ENCODE measurements at regions not wholly inside any gene's neighbourhood (a gene's known extent, or its start where the extent isn't known, plus 50 kb on each side); places are given as distances from the start of the nearest gene placed in this dataset.

DNA sequence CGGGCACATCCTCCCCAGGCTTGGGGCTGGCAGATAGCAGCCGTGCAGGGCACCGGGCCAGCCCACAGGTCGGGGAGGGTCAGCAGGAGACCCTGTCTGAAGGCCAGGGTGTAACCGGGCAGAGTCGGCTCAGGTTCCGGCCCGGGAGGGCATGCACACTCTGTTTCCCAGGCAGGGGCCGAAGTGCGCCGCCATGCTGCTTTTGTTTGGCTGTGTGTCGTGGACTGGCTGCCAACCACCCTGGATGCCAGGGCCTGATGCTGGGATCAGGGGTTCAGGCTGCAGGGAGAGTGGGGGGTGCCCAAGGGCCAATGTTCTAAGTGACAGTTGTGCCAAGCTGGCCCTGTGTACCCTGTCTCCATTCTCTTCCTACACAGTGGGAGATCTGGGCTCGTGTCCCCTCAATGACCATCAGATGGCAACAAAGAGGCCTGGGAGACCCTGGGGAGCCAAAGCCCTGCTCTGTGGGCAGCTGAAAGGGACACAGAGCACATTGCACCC lies 120.9 kb upstream of the B3GAT1 start:
- Histone ChIP-seq H3K36me3 (ENCODE audit: control insufficient read depth, insufficient read depth, low read length) (no peaks in the 10 kb centered on the region), H3K4me3 (ENCODE audit: low read length) (no peak overlapping the region), H3K27ac (ENCODE audit: low read depth, low read length) (no peak overlapping the region), H3K27me3 (ENCODE audit: control insufficient read depth, insufficient read depth, low read length) (peaks cover 4% of the 10 kb centered on the region), H3K4me1 (ENCODE audit: control insufficient read depth, insufficient read depth, low read length) (no peaks in the 10 kb centered on the region), H3K9ac (ENCODE audit: low read length) (no peak overlapping the region)

DNA sequence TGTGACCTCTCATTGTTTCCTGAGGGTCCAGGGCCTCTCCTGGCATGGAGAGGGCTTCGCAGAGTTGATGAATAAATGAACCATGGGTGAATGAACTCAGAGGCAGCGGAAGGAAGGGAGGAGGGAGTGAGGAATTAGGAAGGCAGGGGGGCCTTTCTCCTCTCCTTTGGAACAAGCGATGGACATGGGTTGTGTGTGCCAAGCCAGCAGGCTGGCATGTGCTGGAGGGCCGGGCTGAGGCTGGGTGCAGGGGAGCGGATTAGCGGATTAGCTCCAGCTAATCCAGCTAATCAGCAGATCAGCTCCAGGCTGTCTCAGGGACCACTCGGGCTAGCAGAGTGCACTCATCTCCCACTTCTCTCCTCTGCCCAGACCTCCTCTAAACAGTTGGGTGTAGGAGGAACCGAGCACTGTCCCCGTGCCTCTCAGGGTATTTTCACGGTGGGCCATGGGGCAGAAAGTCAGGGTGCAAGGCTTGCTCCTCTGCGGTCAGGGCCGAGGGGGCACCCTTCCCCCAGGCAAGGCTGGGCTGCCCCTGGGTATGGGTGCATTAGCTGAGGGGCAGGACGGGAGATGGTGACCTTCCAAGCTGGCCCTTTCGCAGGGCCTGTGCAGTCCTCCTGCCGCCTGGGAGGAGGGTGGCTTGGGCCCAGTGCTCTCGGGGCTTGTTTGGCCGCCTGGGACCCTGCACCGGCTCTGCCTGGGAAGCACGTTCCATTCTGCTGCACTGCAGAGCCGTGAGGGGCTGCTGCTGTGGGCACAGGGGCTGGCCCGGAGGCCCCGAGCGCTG lies 120.3 kb upstream of the B3GAT1 start:
- Histone ChIP-seq H3K27ac (ENCODE audit: low read depth, low read length) (no peak overlapping the region), H3K27me3 (ENCODE audit: control insufficient read depth, insufficient read depth, low read length) (peaks cover 4% of the 10 kb centered on the region)

DNA sequence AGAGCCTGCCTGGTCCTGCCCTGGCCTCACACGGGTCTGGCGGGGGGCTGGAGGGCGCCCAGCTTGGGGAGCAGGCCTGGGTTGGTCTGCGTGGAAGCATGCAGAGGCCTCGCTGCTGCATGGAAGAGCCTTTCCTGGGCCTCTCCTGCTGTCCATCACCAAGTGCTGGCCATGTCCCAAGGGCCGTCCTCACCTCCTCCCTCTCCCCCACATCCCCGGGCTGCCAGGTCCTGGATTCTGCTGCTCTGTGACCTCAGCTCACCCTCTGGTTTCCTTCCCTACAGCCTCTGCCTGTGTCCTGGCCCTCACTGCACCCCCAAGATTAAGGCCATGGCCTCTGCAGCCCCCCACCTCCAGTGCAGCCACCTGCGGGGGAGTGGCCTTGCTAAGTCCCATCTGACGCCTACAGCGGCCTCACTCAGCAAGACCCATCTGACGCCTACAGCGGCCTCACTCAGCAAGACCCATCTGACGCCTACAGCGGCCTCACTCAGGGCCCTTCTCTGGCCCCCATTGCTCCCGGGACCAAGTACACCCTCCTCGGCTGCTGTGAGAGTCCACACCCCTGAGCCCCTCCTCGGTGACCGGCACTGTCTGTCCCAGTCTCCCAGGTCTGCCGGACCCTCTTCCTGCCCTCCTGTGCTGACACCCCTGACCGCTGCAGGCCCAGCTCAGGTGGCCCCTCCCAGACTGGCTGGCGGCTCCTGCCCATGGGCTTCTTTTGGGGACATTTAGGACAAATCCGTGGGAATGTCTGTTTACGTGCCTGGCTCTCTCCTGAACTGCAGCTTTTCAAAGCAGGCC lies 119.5 kb upstream of the B3GAT1 start:
- Histone ChIP-seq H3K27me3 (ENCODE audit: control insufficient read depth, insufficient read depth, low read length) (peaks cover 4% of the 10 kb centered on the region), H3K4me1 (ENCODE audit: control insufficient read depth, insufficient read depth, low read length) (no peaks in the 10 kb centered on the region), H3K9ac (ENCODE audit: low read length) (no peak overlapping the region), H3K4me3 (ENCODE audit: low read length) (no peak overlapping the region), H3K27ac (ENCODE audit: low read depth, low read length) (no peak overlapping the region), H3K36me3 (ENCODE audit: control insufficient read depth, insufficient read depth, low read length) (no peaks in the 10 kb centered on the region)

More for the DNA sequence above, 120.3 kb upstream of the B3GAT1 start:
- H3K9ac ChIP-seq (ENCODE audit: low read length): no peak overlapping the region
- H3K4me1 ChIP-seq (ENCODE audit: control insufficient read depth, insufficient read depth, low read length): no peaks in the 10 kb centered on the region
- no peaks in the 10 kb centered on the region for H3K36me3 ChIP-seq (ENCODE audit: control insufficient read depth, insufficient read depth, low read length)
- H3K4me3 ChIP-seq (ENCODE audit: low read length): no peak overlapping the region

DNA sequence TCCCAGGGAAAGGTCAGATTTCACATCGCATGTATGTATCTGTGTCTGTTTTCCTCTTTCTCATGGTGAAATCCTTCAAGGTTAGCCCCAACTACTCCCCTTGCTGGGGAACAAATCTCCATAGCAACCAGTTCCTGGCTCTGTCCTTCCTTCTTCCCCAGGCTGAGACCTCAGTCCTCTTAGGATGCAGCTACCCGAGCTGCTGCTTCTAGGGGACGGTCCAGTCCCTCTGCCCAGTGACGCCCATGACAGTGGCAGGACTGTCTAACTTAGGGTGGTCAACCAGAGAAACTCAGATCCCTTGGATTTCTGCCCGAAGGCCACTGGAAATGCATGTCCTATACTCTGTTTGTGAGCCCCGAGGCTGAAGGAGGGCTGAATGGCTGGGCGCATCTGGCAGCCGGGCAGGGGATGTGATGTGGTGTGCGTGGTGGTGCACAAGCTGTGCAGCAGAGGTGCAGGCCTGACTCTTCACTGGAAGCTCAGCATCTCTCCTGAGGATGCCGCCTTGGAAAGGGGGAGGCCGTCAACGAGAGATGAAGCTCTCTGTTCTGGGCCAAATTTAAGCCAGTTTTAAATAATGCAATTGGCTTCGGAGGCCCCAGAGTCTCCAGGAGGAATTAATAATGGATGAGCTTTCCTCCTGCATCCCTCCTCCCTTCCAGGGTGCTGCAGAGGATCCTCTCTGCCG lies 118.7 kb upstream of the B3GAT1 start:
- Histone ChIP-seq H3K36me3 (ENCODE audit: control insufficient read depth, insufficient read depth, low read length) (no peaks in the 10 kb centered on the region), H3K4me3 (ENCODE audit: low read length) (no peak overlapping the region), H3K27ac (ENCODE audit: low read depth, low read length) (no peak overlapping the region), H3K27me3 (ENCODE audit: control insufficient read depth, insufficient read depth, low read length) (no peaks in the 10 kb centered on the region), H3K9ac (ENCODE audit: low read length) (no peak overlapping the region), H3K4me1 (ENCODE audit: control insufficient read depth, insufficient read depth, low read length) (no peaks in the 10 kb centered on the region)

DNA sequence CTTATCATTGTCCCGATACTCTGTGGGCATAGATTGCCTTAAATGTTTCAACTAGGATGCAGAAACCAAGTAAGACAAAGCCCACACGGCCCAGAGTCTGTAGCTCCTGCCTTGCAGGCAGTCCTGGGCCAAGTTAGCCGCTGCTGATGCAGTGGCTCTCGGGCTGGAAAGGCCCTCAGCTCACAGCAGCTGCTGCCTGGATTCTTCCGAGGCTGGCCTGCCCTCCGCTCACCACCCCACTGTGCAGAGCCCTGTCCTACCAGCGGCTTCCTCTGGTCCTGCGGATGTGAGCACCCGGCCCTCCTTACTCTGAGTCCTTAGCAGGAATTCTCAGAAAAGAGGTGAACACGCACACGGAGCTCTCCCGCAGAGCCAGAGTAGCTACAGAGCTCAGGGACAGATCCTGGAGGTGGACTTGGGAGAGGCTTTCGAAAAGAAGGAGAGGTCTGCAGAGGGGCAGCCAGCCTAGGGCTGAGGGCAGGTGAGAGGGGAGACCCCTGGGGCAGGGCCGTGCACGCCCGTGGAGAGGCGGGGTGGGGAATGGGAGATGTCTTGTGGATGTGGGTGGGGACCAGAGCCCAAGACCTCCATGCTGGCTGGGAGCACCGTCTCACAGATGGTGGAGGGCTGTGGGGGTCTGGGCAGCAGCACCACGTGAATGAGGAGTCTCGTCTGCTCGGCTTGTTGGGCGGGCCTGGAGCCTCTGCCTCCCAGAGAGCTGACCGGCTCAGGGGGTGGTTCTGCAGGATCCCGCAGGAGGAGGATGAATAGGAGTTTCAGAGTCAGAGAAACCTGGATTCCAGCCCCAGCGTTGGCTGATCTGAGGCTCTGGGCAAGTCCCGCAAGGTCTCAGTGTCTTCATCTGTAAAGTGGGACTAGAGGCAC lies 117.4 kb upstream of the B3GAT1 start:
- Histone ChIP-seq H3K4me3 (ENCODE audit: low read length) (no peak overlapping the region), H3K36me3 (ENCODE audit: control insufficient read depth, insufficient read depth, low read length) (no peaks in the 10 kb centered on the region), H3K4me1 (ENCODE audit: control insufficient read depth, insufficient read depth, low read length) (no peaks in the 10 kb centered on the region), H3K27me3 (ENCODE audit: control insufficient read depth, insufficient read depth, low read length) (no peaks in the 10 kb centered on the region), H3K9ac (ENCODE audit: low read length) (no peak overlapping the region), H3K27ac (ENCODE audit: low read depth, low read length) (no peak overlapping the region)

DNA sequence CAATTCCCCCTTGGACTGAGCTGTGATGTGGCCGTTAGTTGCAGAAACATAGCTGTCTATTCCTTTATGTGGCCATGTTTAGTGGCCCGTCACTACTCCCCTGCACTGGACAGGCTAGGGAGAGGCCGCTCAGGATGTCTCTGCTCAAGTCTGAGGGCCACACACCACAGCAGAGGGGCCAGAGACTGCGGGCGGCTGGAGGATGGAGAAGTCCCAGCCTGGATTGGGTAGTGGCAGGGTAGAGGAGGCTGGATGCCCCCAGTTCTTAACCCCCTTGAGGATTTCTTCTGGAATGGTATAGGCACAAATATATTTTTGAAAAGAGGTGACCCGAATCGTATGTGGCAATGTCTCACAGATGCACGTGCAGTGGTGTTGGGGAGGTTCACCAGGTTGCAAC lies 116.4 kb upstream of the B3GAT1 start:
- Histone ChIP-seq H3K27ac (ENCODE audit: low read depth, low read length) (no peak overlapping the region), H3K36me3 (ENCODE audit: control insufficient read depth, insufficient read depth, low read length) (no peaks in the 10 kb centered on the region), H3K4me3 (ENCODE audit: low read length) (no peak overlapping the region), H3K9ac (ENCODE audit: low read length) (no peak overlapping the region), H3K27me3 (ENCODE audit: control insufficient read depth, insufficient read depth, low read length) (no peaks in the 10 kb centered on the region), H3K4me1 (ENCODE audit: control insufficient read depth, insufficient read depth, low read length) (no peaks in the 10 kb centered on the region)

DNA sequence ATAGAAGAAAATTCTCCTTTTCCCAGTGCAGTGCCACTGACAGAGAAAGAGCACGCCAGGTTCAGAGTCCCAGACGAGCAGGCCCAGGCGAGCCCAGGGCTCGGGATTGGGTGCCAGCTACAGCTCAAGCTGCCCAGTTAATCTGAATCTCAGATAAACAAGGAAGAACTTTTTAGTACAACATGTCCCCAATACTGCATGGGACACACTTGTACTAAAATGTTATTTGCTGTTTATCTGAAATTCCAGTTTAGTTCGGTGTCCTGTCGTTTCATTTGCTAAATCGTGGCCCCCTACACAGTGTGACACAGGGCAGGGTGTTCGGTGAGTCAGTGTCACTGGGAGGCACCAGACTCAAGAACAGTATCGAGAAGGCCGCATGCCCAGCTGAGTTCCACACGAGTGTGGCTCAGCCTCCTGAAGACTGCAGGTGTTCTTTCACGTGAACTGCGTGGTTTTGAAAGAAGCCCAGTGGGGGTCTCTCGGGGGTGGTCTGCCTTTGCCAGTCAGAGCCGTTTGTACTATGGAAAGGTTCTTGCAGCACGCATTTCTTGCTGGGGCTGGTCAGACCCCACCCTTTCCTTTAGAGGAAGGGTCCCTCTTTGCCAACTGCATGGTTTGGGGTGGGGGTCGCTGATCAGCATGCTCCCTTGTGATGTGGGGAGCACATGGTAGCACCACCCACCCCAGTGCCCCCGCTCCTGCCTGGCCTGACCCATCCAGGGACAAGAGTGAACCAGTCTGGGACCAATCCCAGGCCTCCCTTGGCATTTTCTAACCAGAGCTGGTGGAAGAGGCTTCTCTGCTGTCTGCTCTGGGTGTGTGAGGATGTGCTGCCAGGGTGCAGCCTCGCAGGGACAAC lies 115.6 kb upstream of the B3GAT1 start:
- Histone ChIP-seq H3K36me3 (ENCODE audit: control insufficient read depth, insufficient read depth, low read length) (no peaks in the 10 kb centered on the region), H3K4me1 (ENCODE audit: control insufficient read depth, insufficient read depth, low read length) (no peaks in the 10 kb centered on the region), H3K4me3 (ENCODE audit: low read length) (no peak overlapping the region), H3K27me3 (ENCODE audit: control insufficient read depth, insufficient read depth, low read length) (no peaks in the 10 kb centered on the region), H3K27ac (ENCODE audit: low read depth, low read length) (no peak overlapping the region), H3K9ac (ENCODE audit: low read length) (no peak overlapping the region)

DNA sequence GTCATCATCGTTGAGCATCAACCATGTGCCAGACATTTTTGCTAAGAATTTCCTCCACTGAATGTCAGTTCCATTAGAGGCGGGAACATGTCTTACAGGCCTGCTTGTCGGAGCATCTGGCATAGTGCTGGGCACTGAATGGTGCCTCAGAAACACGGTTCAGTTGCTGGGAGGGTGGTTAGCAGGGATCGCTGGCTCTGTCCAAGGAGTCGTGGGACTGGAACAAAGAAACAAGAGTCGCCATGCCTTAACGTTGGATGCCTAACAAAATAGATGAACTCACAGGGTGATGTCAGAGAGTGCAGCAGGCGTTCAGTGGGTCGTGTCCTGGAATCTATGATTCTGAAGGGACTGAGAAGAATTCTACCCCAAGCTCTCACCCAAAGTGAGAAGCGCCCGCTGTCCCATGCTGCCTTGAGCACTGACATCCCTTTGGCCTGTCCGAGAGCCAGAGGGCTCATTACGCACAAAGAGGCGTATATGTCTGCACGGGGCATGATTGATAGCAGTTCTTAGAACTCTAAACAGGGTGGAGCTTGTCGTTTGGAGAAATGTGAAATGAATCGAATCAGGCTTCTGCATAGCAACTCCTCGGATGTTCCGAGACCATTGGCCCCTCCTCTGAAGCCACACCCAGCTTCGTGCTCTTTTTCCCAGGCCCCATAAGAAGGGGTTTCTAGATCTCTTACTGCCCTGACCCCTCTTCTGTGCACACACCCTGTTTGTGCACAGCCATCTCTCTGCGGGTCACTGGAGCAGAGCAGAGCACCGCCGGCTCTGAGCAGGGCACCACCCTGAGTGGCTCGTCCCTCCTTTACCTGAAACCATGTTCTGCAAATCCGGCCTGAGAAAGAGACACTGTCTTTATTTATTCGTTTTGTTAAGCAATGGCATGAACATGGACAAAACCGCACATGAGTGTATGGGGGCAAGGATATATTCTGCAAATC lies 113.1 kb upstream of the B3GAT1 start:
- H3K27ac ChIP-seq (ENCODE audit: low read depth, low read length): no peak overlapping the region
- no peaks in the 10 kb centered on the region for H3K36me3 ChIP-seq (ENCODE audit: control insufficient read depth, insufficient read depth, low read length)
- H3K27me3 ChIP-seq (ENCODE audit: control insufficient read depth, insufficient read depth, low read length): no peaks in the 10 kb centered on the region
- no peak overlapping the region for H3K9ac ChIP-seq (ENCODE audit: low read length)
- H3K4me3 ChIP-seq (ENCODE audit: low read length): no peak overlapping the region
- H3K4me1 ChIP-seq (ENCODE audit: control insufficient read depth, insufficient read depth, low read length): no peaks in the 10 kb centered on the region

DNA sequence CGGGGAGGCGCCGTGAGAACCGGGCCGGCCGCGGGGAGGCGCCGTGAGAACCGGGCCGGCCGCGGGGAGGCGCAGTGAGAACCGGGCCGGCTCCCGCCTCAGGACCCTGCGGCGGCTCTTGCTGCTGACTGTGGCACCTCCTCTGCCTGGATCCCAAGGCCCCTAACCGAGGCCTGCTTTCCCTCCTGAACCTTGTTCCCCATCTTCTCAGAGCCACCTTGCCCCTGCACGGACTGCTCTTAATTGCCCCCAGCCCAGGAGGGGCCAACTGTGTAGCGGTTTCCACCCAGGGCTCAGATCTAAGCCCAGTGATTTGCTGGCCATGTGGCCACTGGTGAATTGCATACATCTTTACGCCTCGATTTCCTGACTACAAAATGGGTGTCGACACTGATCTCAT lies 112.2 kb upstream of the B3GAT1 start:
- Histone ChIP-seq H3K27me3 (ENCODE audit: control insufficient read depth, insufficient read depth, low read length) (no peaks in the 10 kb centered on the region), H3K4me1 (ENCODE audit: control insufficient read depth, insufficient read depth, low read length) (no peaks in the 10 kb centered on the region), H3K36me3 (ENCODE audit: control insufficient read depth, insufficient read depth, low read length) (no peaks in the 10 kb centered on the region), H3K9ac (ENCODE audit: low read length) (no peak overlapping the region), H3K4me3 (ENCODE audit: low read length) (no peak overlapping the region), H3K27ac (ENCODE audit: low read depth, low read length) (no peak overlapping the region)

DNA sequence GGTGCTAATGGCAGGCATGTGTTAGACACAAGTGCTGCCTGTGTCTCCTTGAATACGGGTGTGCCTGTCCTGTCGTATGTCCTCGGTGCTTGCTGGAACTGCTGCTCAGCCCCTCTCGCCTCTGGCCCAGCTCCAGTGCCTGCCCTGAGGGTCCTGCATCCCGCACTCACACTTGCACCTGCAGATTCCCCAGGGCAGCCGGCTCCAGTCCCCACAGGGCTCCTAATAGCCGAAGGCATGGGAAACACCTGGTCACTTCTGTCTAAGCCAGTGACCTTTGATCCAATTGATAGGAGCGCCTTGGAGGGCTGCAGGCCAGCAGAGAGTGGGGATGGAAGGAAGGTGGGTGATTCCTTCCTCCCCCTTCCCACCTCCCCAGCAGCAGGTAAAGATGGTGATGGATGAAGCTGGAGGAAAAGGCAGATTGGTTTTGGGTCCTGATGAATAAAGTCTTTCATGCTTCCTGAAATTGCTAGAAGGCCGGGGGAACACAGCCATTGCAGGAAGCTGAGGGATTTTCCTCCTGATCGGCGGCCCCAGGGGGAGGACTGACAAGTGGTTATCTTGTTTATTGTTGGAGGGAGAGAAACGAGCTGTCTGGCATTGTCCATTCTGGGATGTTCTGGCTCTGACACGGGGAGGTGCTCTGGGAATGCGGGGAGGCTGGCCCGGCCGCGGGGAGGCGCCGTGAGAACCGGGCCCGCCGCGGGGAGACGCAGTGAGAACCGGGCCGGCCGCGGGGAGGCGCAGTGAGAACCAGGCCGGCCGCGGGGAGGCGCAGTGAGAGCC lies 110.9 kb upstream of the B3GAT1 start:
- Histone ChIP-seq H3K9ac (ENCODE audit: low read length) (no peak overlapping the region), H3K36me3 (ENCODE audit: control insufficient read depth, insufficient read depth, low read length) (no peaks in the 10 kb centered on the region), H3K4me1 (ENCODE audit: control insufficient read depth, insufficient read depth, low read length) (no peaks in the 10 kb centered on the region), H3K4me3 (ENCODE audit: low read length) (no peak overlapping the region), H3K27ac (ENCODE audit: low read depth, low read length) (no peak overlapping the region), H3K27me3 (ENCODE audit: control insufficient read depth, insufficient read depth, low read length) (no peaks in the 10 kb centered on the region)
